NCI-H774 (cell line): ENCODE measurements at regions not wholly inside any gene's neighbourhood (a gene's known extent, or its start where the extent isn't known, plus 50 kb on each side); places are given as distances from the start of the nearest gene placed in this dataset.

Experiments
- DNase-seq: peaks from one replicate; lab custom pipeline; 2025; lab: John Stamatoyannopoulos, UW

DNA sequence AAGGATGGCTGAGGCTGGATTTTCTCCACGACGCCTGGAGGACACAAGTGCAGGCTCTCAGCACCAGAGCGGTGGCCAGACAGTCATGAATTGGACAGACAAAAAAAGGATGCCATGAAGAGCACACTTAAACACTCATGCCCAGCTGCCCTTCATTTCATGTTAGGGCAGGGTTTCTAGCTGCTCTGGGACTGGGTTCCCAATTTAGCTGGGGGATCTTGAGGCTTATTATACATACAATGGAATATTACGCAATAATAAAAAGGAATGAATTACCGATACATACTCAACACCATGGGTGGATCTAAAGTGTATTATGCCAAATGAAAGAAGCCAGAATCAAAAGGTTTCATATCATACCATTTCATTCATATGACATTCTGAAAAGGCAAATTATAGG is 512.1 kb upstream of the LRRC4C start:
- DNase-seq: no peak

DNA sequence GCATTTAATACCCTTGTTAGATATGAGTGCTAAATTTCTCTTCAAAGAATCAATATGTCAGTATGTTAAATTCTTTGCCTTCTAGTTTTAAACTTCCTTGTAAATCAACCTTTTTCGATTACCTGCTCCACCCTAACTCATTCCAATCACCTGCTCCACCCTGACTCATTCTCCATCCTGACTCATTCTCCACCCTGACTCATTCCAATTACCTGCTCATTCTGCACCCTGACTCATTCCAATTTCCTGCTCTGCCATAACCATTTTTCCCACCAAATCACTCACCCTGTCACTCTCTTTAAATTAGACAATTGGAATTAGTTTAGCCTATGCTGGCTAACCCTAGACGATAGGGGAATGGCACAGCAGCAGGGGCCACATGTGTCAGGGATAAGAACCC is 519.5 kb upstream of the LRRC4C start:
- no peak for DNase-seq

DNA sequence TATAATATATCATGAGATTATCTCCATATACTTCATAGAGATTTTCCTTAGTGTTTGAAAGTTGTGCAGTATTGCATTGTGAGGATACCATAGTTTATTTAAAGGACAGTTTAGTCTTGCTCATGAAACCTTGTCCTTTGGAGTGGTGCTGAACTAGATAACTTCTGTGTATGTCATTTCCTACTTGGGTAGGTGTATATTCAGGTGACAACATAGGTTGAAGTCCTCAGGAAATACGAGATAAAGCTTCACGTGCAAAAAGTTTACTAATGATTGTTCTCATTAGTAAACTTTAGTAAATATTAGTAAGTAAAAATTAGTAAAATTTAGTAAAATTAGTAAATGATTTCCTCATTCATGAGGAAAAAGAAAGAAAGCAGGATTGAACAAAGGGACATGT is 521.3 kb upstream of the LRRC4C start:
- DNase-seq: no peak

DNA sequence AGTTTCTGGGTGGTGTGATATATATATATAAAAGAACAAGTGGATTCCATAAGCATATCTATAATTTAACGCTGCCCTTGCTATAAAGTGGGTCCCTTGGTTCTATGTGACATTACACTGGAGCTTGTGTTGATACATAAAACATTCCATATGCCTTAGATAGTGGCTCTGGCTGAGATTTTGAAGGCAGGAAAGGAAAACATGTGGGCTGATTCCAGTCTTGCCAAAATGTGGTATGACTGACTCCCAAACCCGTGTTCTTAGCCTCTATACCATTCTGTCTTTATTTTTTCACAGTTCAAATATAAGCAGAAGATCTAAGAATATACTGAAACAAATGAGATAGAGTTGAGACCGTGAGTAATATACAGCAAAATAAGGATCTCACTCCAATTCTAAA is 522.8 kb upstream of the LRRC4C start:
- DNase-seq: no peak

- no peak for DNase-seq
These were observed 523.5 kb upstream of the LRRC4C start for GRCh38 chr11:41982975-41983374.

DNA sequence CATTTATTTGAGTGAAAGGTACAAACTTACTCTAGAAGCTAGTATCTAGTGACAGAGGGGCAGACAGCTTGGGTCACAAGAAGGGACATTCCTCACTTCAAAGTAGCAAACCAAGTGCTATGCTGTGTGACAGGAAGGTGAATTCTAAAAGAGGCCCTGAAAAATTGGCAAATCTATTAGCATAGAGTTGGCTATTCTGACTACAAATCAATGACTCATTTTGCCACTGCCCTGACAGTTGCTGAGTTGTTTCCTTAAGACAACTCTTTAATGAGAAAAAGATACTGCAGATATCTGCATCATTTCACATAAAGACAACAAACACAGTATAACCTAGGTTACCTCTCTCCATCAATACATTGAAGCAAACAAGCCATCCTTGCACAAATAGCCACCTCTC is 524.0 kb upstream of the LRRC4C start:
- no peak for DNase-seq

- DNase-seq: no peak
These were observed 524.6 kb upstream of the LRRC4C start for GRCh38 chr11:41984023-41984422.

DNA sequence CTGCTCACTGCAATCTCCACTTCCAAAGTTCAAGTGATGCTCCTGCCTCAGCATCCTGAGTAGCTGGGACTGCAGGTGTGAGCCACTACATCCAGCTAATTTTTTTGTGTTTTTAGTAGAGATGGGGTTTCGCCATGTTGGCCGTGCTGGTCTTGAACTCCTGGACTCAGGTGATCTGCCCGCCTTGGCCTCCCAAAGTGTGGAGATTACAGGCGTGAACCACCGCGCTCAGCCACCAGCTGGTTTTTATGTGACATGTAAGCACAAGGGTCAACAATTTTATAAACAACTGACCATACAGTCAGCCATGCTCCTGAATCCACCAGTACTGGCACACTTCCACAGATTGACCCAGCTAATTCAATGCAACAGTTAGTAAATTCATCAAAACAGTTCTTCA is 526.3 kb upstream of the LRRC4C start:
- DNase-seq: no peak

DNA sequence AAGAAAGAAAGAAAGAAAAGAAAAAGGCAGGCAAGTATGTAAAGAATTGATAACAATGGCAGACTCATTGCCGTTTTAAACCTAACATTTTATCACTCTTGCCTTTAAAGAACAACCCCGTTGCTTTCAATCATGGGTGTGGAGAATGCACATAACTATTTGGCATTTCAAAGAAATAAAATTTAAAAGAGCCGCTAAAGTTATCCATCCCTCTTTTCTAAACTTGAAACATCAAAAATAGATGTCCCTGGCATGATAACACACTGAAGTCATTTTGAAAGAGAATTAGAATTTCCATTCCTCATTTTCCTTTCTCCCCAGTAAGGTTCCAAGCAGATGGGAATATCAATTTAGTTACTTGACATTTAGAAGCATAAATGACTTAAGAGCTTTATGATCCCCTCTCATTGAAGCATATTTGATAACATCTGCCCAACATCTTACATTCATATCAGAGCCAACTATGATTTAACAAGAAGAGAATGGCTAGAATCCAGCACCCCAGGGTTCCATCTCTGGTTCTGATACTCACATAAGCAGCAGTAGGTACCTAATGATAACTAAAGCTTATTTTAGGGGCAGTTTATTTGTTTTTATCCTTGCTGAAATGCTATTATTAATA is 529.6 kb upstream of the LRRC4C start:
- no peak for DNase-seq

- no peak for DNase-seq
These were observed 530.5 kb upstream of the LRRC4C start for GRCh38 chr11:41989823-41990380.

GRCh38 chr11:41996533-41996932 is 537.1 kb upstream of the LRRC4C start:
- no peak for DNase-seq

GRCh38 chr11:41997844-41998401 is 538.5 kb upstream of the LRRC4C start:
- DNase-seq: no peak

DNA sequence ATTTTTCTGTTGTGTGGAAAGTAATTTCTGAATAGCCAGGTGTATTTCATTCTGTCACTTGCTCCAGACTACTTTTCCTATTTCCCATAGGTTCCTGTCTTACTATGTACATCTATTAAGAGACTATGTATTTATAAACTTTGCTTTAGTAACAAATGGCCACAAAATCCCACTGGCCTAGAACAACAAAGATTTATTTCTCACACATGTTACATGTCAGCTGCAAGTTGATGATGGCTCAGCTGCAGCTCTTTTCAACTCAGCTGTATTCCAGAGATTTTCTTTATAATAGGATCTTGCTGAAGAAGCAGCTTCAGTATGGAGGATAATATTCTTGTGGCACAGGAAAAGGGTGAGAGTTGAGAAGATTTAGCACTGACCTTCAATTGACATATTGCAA is 539.6 kb upstream of the LRRC4C start:
- DNase-seq: no peak

- no peak for DNase-seq
These were observed 544.3 kb upstream of the LRRC4C start for GRCh38 chr11:42003801-42004200.

GRCh38 chr11:42006766-42007165 is 547.3 kb upstream of the LRRC4C start:
- no peak for DNase-seq

GRCh38 chr11:42012271-42012670 is 552.8 kb upstream of the LRRC4C start:
- DNase-seq: no peak

GRCh38 chr11:42013656-42014201 is 554.3 kb upstream of the LRRC4C start:
- DNase-seq: no peak

DNA sequence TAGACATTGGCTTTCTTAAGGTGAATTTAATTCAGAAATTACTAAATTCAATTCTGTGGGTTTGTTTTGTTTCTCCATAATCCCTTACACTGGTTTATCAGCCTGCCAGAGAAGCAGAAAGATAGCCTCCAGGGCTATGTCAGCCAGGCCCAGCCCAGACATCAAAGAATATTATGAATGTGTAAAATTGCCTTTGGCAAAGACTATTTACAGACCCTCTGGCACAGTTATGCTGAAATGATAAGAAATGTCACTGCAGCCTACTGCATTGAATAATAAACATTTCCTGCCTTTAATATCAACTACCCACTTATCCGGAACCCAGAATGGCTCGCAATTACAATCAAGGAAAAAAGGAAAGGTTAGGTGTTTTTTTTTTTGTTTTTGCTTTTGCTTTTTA is 562.5 kb upstream of the LRRC4C start:
- DNase-seq: no peak

- DNase-seq: no peak
These were observed 563.8 kb upstream of the LRRC4C start for GRCh38 chr11:42023267-42023666.

DNA sequence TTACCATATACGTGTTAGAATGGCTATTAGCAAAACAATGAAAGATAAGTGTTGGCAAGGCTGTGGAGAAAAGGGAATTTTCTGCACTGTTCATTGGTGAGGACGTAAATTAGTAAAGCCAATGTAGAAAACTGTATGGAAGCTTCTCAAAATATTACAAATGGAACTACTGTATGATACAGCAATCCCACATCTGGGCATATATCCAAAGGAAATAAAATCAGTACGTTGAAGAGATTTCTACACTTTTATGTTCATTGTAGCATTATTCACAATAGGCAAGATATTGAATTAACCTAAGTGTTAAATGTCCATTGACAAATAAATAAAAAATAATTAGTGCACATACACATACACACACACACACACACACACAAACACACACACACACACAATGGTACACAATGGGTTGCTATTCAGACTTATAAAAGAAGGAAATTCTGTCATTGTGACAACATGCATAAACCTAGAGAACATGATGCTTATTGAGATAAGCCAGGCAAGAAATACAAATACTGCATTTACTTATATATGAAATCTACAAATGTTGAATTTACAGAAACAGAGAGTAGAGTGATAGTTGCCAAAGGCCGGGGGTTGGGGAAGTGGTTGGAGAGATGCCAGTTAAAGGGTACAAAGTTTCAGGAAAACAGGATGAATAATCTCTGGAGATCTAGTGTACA is 565.8 kb upstream of the LRRC4C start:
- no peak for DNase-seq

DNA sequence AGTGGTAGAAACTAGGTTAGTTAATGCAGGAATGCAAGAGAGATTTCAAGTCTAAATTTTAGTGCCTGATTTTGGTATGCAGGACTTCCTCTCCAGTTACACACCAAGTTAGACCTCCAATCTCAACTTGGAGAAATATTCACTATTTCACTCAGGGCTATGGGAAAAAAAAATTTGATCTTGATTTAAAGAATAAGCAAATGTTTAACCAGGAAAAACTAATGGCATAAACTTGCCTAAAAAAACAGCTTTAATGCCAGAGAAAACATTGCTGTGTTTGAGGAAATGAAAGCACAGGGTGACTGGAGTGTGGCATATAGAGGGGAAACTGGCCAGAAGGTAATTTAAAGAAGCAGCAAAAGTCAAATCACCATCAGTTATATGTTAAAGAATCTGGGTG is 575.4 kb upstream of the LRRC4C start:
- no peak for DNase-seq

GRCh38 chr11:42036201-42036600 is 576.7 kb upstream of the LRRC4C start:
- DNase-seq: no peak

DNA sequence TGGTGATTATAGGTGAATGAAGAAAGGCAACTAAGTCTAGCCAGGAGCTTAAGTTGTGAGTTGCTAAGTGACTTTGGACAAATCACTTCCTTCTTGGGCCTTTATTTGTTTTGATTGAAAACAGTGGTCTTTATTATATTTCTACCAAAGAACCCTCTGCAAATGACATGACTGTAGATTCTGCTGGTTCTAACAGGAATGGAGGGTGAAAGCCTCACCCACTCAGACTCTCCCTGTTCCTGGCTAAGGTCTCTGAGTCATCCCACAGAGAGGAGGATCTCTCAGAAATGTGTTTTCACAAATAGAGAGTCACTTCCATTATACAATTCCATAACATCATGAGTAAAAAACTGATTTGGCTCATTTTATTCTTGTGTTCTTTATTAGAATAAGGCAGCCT is 583.9 kb upstream of the LRRC4C start:
- no peak for DNase-seq
